Endothelial cell of umbilical vein (primary cell): ENCODE measurements at regions not wholly inside any gene's neighbourhood (a gene's known extent, or its start where the extent isn't known, plus 50 kb on each side); places are given as distances from the start of the nearest gene placed in this dataset.

Experiments used
- BruUV-seq: library from RNA; stranded (reverse); fragments of 400-500 nt; replicated peaks from 2 replicates; lab custom pipeline; 2021; lab: Mats Ljungman, UMichigan
- CTCF ChIA-PET: fragments of 300-600, 350-600 bp; sonication (Branson Sonifier 250); formaldehyde crosslinking; loops from one replicate; lab custom pipeline; 2021; ENCODE audit warnings: antibody characterized with exemption, inconsistent platforms; lab: Charles Lee
- POLR2A ChIA-PET: fragments of 300-600, 350-600 bp; sonication (Branson Sonifier 250); formaldehyde crosslinking; loops from one replicate; lab custom pipeline; 2021; ENCODE audit warnings: antibody characterized with exemption, inconsistent platforms; lab: Charles Lee
- DNase-seq: peaks from one replicate; pipeline ENCODE4 v3.0.0-alpha.2; 2011; ENCODE audit warnings: low read depth, low spot score
- FAIRE-seq: peaks from 2 replicates; lab custom pipeline; 2011; peaks lifted over from hg19 to GRCh38; lab: Jason Lieb, UNC
- H2AFZ ChIP-seq: 2 replicates; pipeline ENCODE4 v1.6.0; 2012; ENCODE audit warnings: low read depth, low read length, control low read depth, inconsistent platforms
- H3K27ac ChIP-seq: 2 replicates; pipeline ENCODE4 v1.5.1; 2011; ENCODE audit warnings: low read depth, mild to moderate bottlenecking, control low read depth, low read length, moderate library complexity; ENCODE audit not compliant: insufficient read depth
- H3K27me3 ChIP-seq, 2 experiments: 2 replicates each; pipeline versions ENCODE4 v1.6.0 to v1.6.1; 2011; ENCODE audit warnings: low read length in 2 of 2, mixed read lengths in 1 of 2; ENCODE audit not compliant: control insufficient read depth in 2 of 2, insufficient read depth in 2 of 2
- H3K36me3 ChIP-seq, 2 experiments: 2 replicates in 1 of 2; 3 replicates in 1 of 2; pipeline ENCODE4 v1.5.1; 2011; ENCODE audit warnings: low read length in 2 of 2, mild to moderate bottlenecking in 1 of 2, moderate library complexity in 1 of 2; ENCODE audit not compliant: control insufficient read depth in 2 of 2, insufficient read depth in 2 of 2; ENCODE audit errors: extremely low read depth in 1 of 2
- H3K4me1 ChIP-seq: 3 replicates; pipeline ENCODE4 v1.5.1; 2011; ENCODE audit warnings: mild to moderate bottlenecking, low read length; ENCODE audit not compliant: control insufficient read depth, insufficient read depth; ENCODE audit errors: extremely low read depth
- H3K4me2 ChIP-seq: 2 replicates; pipeline ENCODE4 v1.6.1; 2011; ENCODE audit warnings: low read length, control low read depth, mixed read lengths; ENCODE audit not compliant: insufficient read depth
- H3K4me3 ChIP-seq, 3 experiments: fragments of 200-600 bp in 1 of 3; sonication (generic), shearing (Covaris generic) in 1 of 3; replicated peaks in 1 of 3; 2 replicates each; pipeline ENCODE4 v1.5.1; 2011 to 2016; ENCODE audit warnings: control low read depth in 3 of 3, low read length in 3 of 3, mild to moderate bottlenecking in 2 of 3, inconsistent platforms in 1 of 3, low read depth in 1 of 3, moderate library complexity in 1 of 3; ENCODE audit not compliant: insufficient read depth in 1 of 3
- H3K79me2 ChIP-seq: 2 replicates; pipeline ENCODE4 v1.6.0; 2012; ENCODE audit warnings: low read length, inconsistent platforms; ENCODE audit not compliant: control insufficient read depth, insufficient read depth
- H3K9ac ChIP-seq: replicated peaks from 2 replicates; pipeline ENCODE3; 2011; ENCODE audit warnings: low read length, control low read depth; ENCODE audit not compliant: insufficient read depth; ENCODE audit errors: extremely low read depth
- H3K9me1 ChIP-seq: replicated peaks from 3 replicates; pipeline ENCODE4 v1.6.0; 2011; ENCODE audit warnings: mild to moderate bottlenecking, low read length; ENCODE audit not compliant: control insufficient read depth, insufficient read depth; ENCODE audit errors: extremely low read depth
- H3K9me3 ChIP-seq: replicated peaks from 2 replicates; pipeline ENCODE4 v1.5.1; 2012; ENCODE audit warnings: low read length, inconsistent platforms; ENCODE audit not compliant: control insufficient read depth, insufficient read depth
- H4K20me1 ChIP-seq: replicated peaks from 2 replicates; pipeline ENCODE3; 2011; ENCODE audit warnings: mild to moderate bottlenecking, low read length; ENCODE audit not compliant: control insufficient read depth, insufficient read depth; ENCODE audit errors: extremely low read depth
- EZH2 ChIP-seq: IDR thresholded peaks from 2 replicates; pipeline ENCODE4 v1.6.1; 2012; ENCODE audit warnings: borderline replicate concordance, low read depth, mild to moderate bottlenecking, moderate library complexity, low read length, inconsistent platforms; ENCODE audit not compliant: severe bottlenecking
- FOS ChIP-seq: IDR thresholded peaks from 2 replicates; pipeline ENCODE4 v1.6.1; 2011; ENCODE audit warnings: mild to moderate bottlenecking, low read length, moderate library complexity, borderline replicate concordance; ENCODE audit not compliant: insufficient read depth
- GATA2 ChIP-seq: IDR thresholded peaks from 2 replicates; pipeline ENCODE4 v1.7.0; 2011; ENCODE audit warnings: low read depth, mild to moderate bottlenecking, moderate library complexity, mixed read lengths, low read length; ENCODE audit not compliant: insufficient read length, insufficient read depth
- JUN ChIP-seq: IDR thresholded peaks from 2 replicates; pipeline ENCODE4 v1.6.1; 2011; ENCODE audit warnings: borderline replicate concordance, low read depth; ENCODE audit not compliant: insufficient read length, insufficient read depth
- POLR2A ChIP-seq: IDR thresholded peaks from 2 replicates; pipeline ENCODE4 v1.6.1; 2012; ENCODE audit warnings: low read depth, mild to moderate bottlenecking, control low read depth, low read length
- POLR2AphosphoS5 ChIP-seq: IDR thresholded peaks from 2 replicates; pipeline ENCODE4 v1.6.1; 2012; ENCODE audit warnings: low read depth, mild to moderate bottlenecking, control low read depth, low read length, moderate library complexity; ENCODE audit not compliant: insufficient read depth
- dilution Hi-C: fragments of 300-500 bp; cut with MboI; formaldehyde crosslinking; loops from one replicate; pipeline ENCODE4 v1.15.0; 2019; ENCODE audit warnings: low sequenced_read_pairs; ENCODE audit not compliant: extremely low pct_ligation_motif_present
- intact Hi-C: fragments of 100-400 bp; cut with micrococcal nuclease; formaldehyde crosslinking; loops from one replicate; pipeline ENCODE4 v1.10.0; 2022
- TF ChIP-seq, protein P1 (sequence below): IDR thresholded peaks from 2 replicates; pipeline ENCODE4 v1.6.1; 2011; ENCODE audit not compliant: insufficient read depth, insufficient read length
- TF ChIP-seq, protein P2 (sequence below), 2 donors: IDR thresholded peaks; 1 replicate in 1 of 2; 2 replicates in 1 of 2; pipeline ENCODE4 v1.5.1; 2011; ENCODE audit warnings: low read length in 2 of 2, mild to moderate bottlenecking in 2 of 2, moderate library complexity in 2 of 2, control low read depth in 1 of 2, inconsistent platforms in 1 of 2, low read depth in 1 of 2; ENCODE audit not compliant: insufficient read depth in 1 of 2; ENCODE audit errors: extremely low read depth in 1 of 2

DNA sequence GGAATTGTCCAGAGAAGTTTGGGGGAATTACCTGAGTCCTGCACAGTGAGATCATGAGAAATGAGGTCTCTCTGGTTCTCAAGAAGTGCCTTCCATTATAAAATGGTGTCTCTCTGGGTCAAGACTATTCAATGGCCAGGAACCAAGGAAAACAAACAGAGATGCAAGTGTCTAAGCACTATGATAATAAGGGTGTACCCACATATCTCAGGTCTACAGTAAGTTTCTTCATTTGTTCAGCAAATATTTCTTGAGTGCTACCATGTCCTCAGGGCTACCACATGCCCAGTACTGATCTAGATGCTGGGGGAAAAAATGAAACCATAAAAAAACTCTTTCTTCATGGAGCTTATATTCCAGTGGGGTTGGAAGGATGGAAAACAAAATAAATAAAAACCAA lies 170.0 kb downstream of the ACKR3 start:
- Histone ChIP-seq H2AFZ (no peak overlapping the region), H3K79me2 (no peaks in the 10 kb centered on the region), H3K9me3 (no peaks in the 10 kb centered on the region), H3K36me3 (no peaks in the 10 kb centered on the region), H3K27me3 (peaks cover 0 to 2% of the 10 kb centered on the region in 2 experiments), H3K4me2 (no peak overlapping the region), H3K9me1 (no peaks in the 10 kb centered on the region), H3K4me1 (peaks cover 2% of the 10 kb centered on the region), H4K20me1 (no peaks in the 10 kb centered on the region), H3K9ac (no peak overlapping the region), H3K27ac (no peak overlapping the region), H3K4me3 (no peak overlapping the region)
- TF ChIP-seq JUN (no peak), GATA2 (no peak), EZH2 (no peak), POLR2AphosphoS5 (no peak), FOS (no peak), POLR2A (no peak)
- TF ChIP-seq, protein P1, sequence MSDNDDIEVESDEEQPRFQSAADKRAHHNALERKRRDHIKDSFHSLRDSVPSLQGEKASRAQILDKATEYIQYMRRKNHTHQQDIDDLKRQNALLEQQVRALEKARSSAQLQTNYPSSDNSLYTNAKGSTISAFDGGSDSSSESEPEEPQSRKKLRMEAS: no peak
- TF ChIP-seq, protein P2, sequence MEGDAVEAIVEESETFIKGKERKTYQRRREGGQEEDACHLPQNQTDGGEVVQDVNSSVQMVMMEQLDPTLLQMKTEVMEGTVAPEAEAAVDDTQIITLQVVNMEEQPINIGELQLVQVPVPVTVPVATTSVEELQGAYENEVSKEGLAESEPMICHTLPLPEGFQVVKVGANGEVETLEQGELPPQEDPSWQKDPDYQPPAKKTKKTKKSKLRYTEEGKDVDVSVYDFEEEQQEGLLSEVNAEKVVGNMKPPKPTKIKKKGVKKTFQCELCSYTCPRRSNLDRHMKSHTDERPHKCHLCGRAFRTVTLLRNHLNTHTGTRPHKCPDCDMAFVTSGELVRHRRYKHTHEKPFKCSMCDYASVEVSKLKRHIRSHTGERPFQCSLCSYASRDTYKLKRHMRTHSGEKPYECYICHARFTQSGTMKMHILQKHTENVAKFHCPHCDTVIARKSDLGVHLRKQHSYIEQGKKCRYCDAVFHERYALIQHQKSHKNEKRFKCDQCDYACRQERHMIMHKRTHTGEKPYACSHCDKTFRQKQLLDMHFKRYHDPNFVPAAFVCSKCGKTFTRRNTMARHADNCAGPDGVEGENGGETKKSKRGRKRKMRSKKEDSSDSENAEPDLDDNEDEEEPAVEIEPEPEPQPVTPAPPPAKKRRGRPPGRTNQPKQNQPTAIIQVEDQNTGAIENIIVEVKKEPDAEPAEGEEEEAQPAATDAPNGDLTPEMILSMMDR (IDR thresholded peaks at IDR 0.05; ENCODE audit: extremely low read depth in 1 of 2, insufficient read depth in 1 of 2, low read depth in 1 of 2, low read length in 2 of 2): no peak
- dilution Hi-C loops: no loop called here
- CTCF ChIA-PET: no interaction called here
- POLR2A ChIA-PET: no interaction called here
- BruUV-seq: no TSS peak
- no peak for FAIRE-seq
- intact Hi-C loops: no loop called here
- DNase-seq: no peak
